Mesodermal cell (in vitro differentiated cells): ENCODE measurements at regions not wholly inside any gene's neighbourhood (a gene's known extent, or its start where the extent isn't known, plus 50 kb on each side); places are given as distances from the start of the nearest gene placed in this dataset.
"Not testable (repeated sequence)": the region's sequence is repeated elsewhere in the genome, so short reads cannot be mapped to it uniquely, and the experiment has no call there.

Source experiments
- H3K27ac ChIP-seq: 2 replicates; pipeline ENCODE4 v1.7.0; 2013; ENCODE audit warnings: mild to moderate bottlenecking, low read depth, low read length, moderate library complexity; ENCODE audit not compliant: severe bottlenecking
- H3K36me3 ChIP-seq: 2 replicates; pipeline ENCODE4 v1.7.1; 2013; ENCODE audit warnings: mild to moderate bottlenecking, low read length, moderate library complexity; ENCODE audit not compliant: control insufficient read depth, insufficient read depth
- H3K4me1 ChIP-seq: one replicate; pipeline ENCODE4 v1.7.1; 2013; ENCODE audit warnings: mild to moderate bottlenecking, low read length; ENCODE audit not compliant: insufficient read depth, control insufficient read depth, poor library complexity, severe bottlenecking
- H3K4me3 ChIP-seq: 2 replicates; pipeline ENCODE4 v1.7.0; 2013; ENCODE audit warnings: low read length, control low read depth, mild to moderate bottlenecking; ENCODE audit not compliant: insufficient read depth, poor library complexity, severe bottlenecking; ENCODE audit errors: extremely low read depth
- H3K9me3 ChIP-seq: 2 replicates; pipeline ENCODE4 v1.7.1; 2013; ENCODE audit warnings: mild to moderate bottlenecking, low read length, moderate library complexity; ENCODE audit not compliant: control insufficient read depth
- WGBS, 2 experiments: methylation state at CpG; one replicate each; pipeline ENCODE4 v1.1.5; 2013; ENCODE audit warnings: missing lambda C conversion rate in 2 of 2; ENCODE audit not compliant: insufficient coverage in 2 of 2; 5-methylcytosine and 5-hydroxymethylcytosine counted together

DNA sequence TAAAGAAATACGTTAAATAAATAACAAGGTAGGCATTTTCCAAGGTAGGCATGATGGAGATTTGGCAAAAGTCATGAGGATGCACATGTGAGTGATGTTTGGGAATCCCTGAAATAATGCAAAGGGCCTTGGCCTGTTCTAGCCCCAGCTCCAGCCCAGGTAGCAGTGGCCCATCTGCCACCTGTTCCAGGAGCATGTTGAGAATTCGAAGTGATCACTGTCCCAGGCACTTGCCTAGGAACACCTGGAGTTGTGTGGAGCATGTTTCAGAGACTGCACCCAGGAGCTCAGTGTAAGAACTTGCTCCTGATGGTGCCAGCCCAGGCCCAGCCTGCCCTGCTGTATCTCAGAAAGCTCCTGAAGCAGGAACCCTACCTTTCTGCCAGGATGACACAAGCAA, 201.4 kb downstream of the NPIPB11 start:
- H3K27ac ChIP-seq, H3K9me3 ChIP-seq, H3K4me3 ChIP-seq, H3K36me3 ChIP-seq, H3K4me1 ChIP-seq: not testable (repeated sequence)
- WGBS, 2 experiments = 83 to 89% methylated on average over 1 to 2 of the region's 2 CpGs

DNA sequence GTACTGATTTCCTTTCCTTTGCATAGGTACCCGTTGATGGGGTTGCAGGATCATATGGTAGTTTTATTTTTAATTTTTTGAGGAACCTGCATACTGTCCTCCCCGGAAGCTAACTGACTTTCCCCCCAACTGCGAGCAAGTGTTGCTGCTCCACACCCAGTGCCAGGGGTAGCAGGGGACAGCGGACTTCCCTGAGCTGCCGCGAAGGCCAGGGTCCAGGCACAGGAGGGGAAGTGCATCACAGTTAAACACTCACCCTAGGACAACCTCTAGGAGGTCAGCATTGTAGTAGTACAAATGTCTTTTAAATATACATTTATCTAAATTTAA, 201.7 kb downstream of the NPIPB11 start:
- Histone ChIP-seq H3K36me3 (no peaks in the 10 kb centered on the region), H3K4me1 (no peaks in the 10 kb centered on the region), H3K9me3 (no peaks in the 10 kb centered on the region), H3K27ac (no peak overlapping the region), H3K4me3 (no peak overlapping the region)
- no CpG with 5 or more reads among the region's 6 CpGs for WGBS, 2 experiments

DNA sequence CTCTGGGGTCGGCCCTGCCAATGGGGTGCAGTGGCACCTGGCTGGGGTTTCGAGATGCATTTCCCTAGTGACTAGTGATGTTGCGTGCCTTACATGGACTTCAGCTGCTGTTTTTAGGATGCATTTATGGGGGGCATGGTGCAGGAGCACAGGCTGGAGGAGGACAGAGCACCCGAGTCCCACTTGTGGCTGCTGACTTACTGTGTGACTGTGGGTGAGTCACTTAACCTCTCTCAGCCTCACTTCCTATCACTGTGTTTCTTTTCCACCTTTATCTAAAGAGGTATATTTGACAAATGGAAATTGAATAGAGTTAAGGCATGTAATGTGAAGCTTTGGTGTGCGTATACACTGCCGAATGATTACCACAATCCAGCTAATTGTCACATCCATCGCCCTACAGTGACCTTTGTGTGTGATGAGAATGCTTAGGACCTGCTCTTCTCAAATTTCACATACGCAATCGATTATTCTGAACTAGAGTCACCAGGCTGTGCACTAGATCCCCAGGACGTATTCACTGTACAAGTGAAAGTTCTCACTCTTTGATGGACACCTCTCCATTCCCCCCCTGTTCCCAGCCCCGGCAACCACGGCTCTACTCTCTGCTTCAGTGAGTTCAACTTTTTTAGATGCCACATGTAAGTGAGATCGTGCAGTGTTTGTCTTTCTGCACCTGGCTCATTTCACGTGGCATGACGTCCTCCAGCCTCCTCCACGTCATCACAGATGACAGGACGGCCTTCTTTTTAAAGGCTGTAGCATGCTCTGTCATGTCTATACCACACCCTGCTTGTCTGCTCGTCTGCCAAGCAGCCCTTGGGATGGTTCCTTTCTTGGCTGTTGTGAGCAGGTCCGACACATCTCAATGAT, 202.3 kb downstream of the NPIPB11 start:
- H3K4me1 ChIP-seq, H3K4me3 ChIP-seq, H3K27ac ChIP-seq, H3K36me3 ChIP-seq, H3K9me3 ChIP-seq: not testable (repeated sequence)
- 94% methylated on average over 12 of the region's 19 CpGs for WGBS, 2 experiments

DNA sequence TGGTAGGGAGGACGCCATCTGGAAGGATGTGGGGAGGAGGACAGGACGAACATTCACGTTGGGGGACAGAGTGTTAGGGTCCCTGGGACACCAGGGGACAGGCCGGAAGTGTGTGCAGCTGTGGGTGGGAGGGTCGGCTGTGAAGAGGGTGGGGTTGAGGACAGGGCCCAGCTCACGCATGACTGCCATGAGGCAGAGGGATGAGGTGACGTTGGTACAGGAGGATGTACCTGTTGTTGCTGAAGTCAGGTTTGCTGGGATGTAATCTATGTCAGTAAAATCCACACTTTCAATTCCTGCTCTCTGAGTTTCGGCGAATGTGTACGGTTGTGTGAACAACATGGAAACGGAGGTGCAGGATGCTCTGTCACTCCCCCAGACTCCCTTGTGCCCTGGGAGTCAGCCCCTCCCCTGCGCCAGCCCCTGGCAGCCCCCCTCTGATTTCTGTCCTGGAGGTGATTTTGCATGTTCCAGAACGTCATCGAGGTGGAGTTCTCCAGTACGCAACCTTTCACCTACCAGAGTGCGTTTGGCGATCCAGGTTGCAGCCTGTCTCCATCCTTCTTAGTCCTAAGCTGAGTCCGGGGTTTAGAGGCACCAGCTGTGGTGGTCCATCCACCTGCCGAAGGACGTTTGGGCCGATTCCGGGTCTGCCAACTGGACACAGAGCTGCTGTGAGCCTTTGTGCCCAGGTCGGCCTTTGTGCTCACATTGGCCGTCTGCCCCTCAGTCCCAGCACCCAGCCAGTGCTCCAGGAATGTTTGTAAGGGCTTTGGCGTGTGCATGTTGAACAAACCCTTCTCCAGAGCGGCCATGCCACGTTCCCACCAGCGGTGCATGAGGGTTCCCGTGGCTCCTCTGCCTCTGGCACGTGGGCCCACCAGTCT, 203.2 kb downstream of the NPIPB11 start:
- H3K27ac ChIP-seq, H3K4me3 ChIP-seq, H3K36me3 ChIP-seq, H3K9me3 ChIP-seq, H3K4me1 ChIP-seq: not testable (repeated sequence)
- 92 to 93% methylated on average over 21 to 23 of the region's 30 CpGs for WGBS, 2 experiments

DNA sequence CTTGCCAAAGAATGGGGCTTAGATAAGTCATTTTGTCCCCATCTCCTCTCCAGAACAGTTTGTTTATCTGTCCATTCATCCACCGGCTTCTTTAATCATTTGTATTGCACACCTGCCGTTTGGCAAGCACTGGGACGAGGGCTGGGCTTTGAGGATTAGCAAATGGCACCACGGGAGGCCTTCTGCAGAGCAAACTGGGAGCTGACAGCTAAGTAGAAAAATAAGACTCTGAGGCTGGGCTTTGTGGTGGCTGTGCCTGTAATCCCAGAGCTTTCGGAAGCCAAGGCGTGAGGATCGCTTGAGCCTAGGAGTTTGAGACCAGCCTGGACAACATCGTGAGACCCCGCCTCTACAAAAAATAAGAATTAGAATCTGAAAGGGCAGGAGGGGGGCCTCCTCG, 203.9 kb downstream of the NPIPB11 start:
- H3K4me1 ChIP-seq, H3K4me3 ChIP-seq, H3K27ac ChIP-seq, H3K36me3 ChIP-seq, H3K9me3 ChIP-seq: not testable (repeated sequence)
- 56 to 59% methylated on average over 3 to 6 of the region's 10 CpGs for WGBS, 2 experiments

DNA sequence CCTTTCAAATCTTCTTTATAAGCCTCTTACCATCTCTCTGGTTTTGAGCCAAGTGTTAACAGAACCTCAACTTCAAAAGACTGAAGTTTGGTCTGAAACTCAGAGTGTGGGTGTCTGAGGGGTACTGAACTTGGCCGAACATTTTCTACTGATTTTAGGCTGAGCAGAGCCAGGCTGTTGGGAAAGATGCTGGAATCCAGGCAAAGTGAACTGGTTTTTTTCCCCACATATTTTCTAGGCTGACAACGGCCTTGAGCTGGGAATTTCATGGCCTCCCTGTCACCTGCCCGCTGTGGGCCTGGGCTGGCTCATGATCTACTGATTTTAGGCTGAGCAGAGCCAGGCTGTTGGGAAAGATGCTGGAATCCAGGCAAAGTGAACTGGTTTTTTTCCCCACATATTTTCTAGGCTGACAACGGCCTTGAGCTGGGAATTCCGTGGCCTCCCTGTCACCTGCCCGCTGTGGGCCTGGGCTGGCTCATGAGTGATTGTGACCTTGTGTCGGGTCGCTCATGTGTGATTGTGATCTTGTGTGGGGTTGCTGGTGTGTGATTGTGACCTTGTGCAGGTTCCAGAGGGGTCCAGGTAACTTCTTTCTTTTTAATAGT, 204.4 kb downstream of the NPIPB11 start:
- not testable (repeated sequence) for H3K4me1 ChIP-seq, H3K9me3 ChIP-seq, H3K4me3 ChIP-seq, H3K36me3 ChIP-seq, H3K27ac ChIP-seq
- 65% methylated on average over 5 of the region's 8 CpGs; no CpG with 5 or more reads in 1 of the 2 experiments for WGBS, 2 experiments

DNA sequence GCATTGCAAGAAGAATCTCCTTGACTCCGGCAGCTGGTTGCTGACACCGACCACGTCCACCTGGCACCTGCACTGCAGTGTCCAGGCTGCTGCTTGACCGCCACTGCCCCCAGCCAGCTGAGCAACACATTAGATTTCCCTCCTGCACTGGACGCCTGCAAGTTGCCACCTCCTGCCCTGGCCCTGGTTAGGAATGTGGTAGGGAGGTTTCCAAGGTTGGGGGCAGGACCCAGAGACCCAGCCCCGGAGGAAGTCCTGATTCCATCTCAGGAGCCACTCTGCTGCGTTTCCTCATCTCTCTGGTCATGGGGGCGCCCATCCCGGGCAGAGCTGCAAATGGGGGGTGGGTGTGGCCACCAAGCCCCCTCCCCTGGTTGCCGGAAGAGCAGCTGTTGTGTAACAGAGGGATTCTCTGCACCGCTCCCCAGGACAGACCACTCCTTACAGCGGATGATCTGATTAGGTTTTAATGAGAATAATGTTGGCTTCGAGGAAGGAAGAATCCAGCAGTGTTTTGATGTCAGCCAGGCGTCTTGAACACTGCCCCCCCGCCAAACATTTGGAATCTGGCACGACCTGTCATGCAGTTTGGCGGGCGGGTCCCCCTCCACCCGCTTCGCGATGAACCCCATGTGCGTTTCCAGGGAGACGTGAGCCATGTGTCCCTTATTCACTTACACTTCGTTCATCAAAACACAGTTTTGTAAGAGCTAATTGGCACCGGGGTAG, 205.1 kb downstream of the NPIPB11 start:
- 88 to 98% methylated on average over 17 to 18 of the region's 25 CpGs for WGBS, 2 experiments
- not testable (repeated sequence) for H3K4me1 ChIP-seq, H3K27ac ChIP-seq

DNA sequence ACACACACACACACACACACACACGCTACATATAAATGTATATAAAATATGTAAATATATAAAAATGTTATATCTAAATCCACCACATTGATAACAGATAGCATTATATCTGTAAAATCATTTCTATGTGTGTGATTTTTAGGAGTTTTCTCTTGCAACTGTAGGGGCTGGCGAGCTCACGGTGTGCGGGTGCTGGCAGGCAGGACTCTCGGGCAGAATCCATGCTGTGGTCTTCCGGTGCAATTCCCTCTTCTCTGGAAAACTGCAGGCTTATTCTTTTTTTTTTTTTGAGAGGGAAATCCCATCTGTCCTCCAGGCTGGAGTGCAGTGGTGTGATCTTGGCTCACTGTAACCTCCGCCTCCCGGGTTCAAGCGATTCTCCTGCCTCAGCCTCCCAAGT, 205.8 kb downstream of the NPIPB11 start:
- H3K4me1 ChIP-seq, H3K27ac ChIP-seq, H3K4me3 ChIP-seq, H3K9me3 ChIP-seq, H3K36me3 ChIP-seq: not testable (repeated sequence)
- 90 to 93% methylated on average over 3 to 5 of the region's 9 CpGs for WGBS, 2 experiments

More for the DNA sequence above, 205.1 kb downstream of the NPIPB11 start:
- not testable (repeated sequence) for H3K9me3 ChIP-seq, H3K36me3 ChIP-seq, H3K4me3 ChIP-seq

DNA sequence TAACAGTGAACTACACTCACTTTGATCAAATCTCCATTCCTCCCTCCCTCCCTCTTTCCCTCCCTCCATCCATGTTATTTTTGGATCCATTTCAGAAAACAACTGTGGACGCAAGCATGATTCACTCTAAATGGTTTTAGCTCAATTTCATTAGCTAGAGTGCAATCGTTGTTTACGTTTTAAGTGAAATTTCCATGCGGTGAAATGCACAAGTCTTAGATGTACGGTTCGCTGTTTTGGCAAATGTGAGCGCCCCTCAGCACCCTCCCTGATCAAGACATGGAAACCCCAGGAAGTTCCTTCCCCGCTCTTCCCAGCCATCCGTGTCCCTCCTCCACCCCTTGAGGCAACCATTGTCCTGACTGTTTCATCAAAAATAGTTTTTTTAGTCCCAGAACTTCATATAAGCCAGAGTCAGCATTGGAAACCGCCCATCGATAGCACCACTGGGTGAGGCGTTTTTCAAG, 206.3 kb downstream of the NPIPB11 start:
- not testable (repeated sequence) for H3K27ac ChIP-seq, H3K4me3 ChIP-seq, H3K36me3 ChIP-seq, H3K9me3 ChIP-seq, H3K4me1 ChIP-seq
- WGBS, 2 experiments = 81 to 97% methylated on average over 4 to 5 of the region's 12 CpGs

DNA sequence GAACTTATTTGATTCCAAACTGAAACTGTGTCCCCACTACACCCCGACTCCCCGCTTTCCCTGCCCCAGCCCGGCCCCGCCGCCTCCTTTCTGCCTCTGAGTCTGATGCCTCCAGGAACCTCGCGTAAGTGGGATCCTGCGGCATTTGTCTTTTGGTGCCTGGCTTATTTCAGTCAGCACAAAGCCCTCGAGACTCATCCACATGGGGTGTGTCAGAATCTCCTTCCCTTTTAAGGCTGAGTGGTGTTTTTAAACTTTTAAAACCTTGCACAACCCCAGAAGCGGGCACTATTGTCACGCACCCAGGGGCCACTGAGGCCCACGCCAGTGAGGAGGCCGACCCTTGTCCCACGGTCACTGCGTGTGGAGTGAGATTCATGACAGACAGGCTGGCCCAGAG, 206.9 kb downstream of the NPIPB11 start:
- H3K4me1 ChIP-seq, H3K4me3 ChIP-seq, H3K9me3 ChIP-seq, H3K36me3 ChIP-seq, H3K27ac ChIP-seq: not testable (repeated sequence)
- 97 to 98% methylated on average over 5 to 7 of the region's 15 CpGs for WGBS, 2 experiments
